Left lung (tissue), 4 donors: ENCODE measurements at regions not wholly inside any gene's neighbourhood (a gene's known extent, or its start where the extent isn't known, plus 50 kb on each side); places are given as distances from the start of the nearest gene placed in this dataset.

ENCODE experiments used
- ATAC-seq: fragments of 200-7000 bp; cut with Tn5 transposase; one replicate; pipeline ENCODE4 v1.9.1; 2020; ENCODE audit warnings: moderate library complexity
- DNase-seq, 4 donors: peaks; one replicate each; pipeline ENCODE4 v3.0.0-alpha.2; 2013 to 2020
- H3K27ac ChIP-seq, 2 donors: fragments of 200-600 bp; sonication (generic) in 1 of 2; one replicate each; pipeline versions ENCODE4 v1.5.0 to v1.8.0; 2020 to 2021
- H3K27me3 ChIP-seq, 2 donors: fragments of 200-600 bp; sonication (generic) in 1 of 2; one replicate each; pipeline versions ENCODE4 v1.5.0 to v1.8.0; 2020 to 2021
- H3K36me3 ChIP-seq, 2 donors: fragments of 200-600 bp; sonication (generic) in 1 of 2; one replicate each; pipeline versions ENCODE4 v1.5.0 to v1.8.0; 2020 to 2021
- H3K4me1 ChIP-seq, 2 donors: fragments of 200-600 bp; one replicate each; pipeline ENCODE4 v1.8.0; 2021
- H3K4me3 ChIP-seq, 2 donors: fragments of 200-600 bp; sonication (generic) in 1 of 2; one replicate each; pipeline versions ENCODE4 v1.5.0 to v1.8.0; 2020 to 2021; ENCODE audit warnings: mild to moderate bottlenecking in 1 of 2
- H3K9me3 ChIP-seq, 2 donors: fragments of 200-600 bp; sonication (generic) in 1 of 2; one replicate each; pipeline versions ENCODE4 v1.5.0 to v1.8.0; 2020 to 2021
- intact Hi-C, 2 donors: fragments of 100-400 bp; cut with DNase I; formaldehyde crosslinking; loops; one replicate each; pipeline versions ENCODE4 v1.11.2 to v1.14.2; 2022
- TF ChIP-seq, protein P1 (sequence below), 2 donors: fragments of 200-600 bp; sonication (generic) in 1 of 2; IDR thresholded peaks; one replicate each; pipeline versions ENCODE4 v1.5.0 to v1.8.0; 2021; ENCODE audit warnings: antibody characterized with exemption in 2 of 2
- donor health status: DM: no; HTN: yes; CAD: no.
- donor health status: DM: no; HTN: no; CAD: no.

DNA sequence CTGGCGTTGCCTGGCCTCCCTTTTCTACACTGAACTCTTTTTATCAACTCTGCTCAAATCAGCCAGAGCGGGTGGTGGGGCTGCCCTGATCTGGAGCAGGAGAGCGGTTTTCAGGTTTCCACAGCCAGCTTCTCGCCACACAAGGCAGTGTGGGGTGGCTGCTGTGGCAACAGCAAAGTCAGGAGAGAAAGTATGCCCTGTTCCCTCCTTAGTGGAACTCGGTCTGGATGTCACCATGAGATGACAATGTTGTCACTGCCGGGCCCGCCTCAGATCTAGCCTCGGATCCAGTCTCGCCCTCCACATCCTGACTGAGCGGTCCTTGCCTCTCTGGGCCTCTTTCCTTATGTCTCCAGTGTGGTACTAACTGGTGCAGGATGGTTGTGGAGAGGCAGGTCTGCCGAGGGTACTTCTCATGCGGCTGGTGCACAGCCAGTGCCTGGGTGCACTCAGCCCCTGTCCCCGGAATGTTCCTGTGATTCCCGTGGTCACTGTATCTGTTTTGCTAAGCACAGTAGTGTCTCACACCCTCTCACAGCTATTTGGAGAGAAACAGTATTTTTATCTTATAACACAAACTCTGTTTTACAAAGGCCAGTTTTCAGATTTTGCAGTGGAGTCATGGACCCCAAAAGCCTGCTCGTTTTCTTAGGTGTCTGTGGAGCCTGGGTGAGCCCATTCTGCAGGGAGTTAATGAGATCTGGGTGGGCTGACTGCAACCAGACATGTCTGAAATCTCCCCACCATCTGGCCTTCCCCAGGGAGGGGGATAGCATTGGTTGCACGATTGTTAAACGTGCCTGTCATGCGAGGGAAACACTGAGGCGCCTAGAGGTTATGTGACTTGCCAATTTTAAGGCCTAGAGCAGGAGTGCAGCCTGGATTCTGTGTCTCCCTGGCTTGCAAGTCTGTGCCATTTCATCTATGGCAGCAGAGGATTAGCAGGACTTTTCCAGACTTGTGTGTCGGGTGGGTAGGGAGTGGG is 261.1 kb upstream of the AGAP1 start:
- ATAC-seq (no peak), DNase-seq (no peak)
- Histone ChIP-seq H3K27me3 (no peaks in the 10 kb centered on the region), H3K4me1 (peaks cover 0 to 8% of the 10 kb centered on the region in 2 donors), H3K4me3 (no peak overlapping the region), H3K36me3 (no peaks in the 10 kb centered on the region), H3K9me3 (no peaks in the 10 kb centered on the region), H3K27ac (no peak overlapping the region)
- intact Hi-C loops, result no loop called here
- TF ChIP-seq, protein P1, sequence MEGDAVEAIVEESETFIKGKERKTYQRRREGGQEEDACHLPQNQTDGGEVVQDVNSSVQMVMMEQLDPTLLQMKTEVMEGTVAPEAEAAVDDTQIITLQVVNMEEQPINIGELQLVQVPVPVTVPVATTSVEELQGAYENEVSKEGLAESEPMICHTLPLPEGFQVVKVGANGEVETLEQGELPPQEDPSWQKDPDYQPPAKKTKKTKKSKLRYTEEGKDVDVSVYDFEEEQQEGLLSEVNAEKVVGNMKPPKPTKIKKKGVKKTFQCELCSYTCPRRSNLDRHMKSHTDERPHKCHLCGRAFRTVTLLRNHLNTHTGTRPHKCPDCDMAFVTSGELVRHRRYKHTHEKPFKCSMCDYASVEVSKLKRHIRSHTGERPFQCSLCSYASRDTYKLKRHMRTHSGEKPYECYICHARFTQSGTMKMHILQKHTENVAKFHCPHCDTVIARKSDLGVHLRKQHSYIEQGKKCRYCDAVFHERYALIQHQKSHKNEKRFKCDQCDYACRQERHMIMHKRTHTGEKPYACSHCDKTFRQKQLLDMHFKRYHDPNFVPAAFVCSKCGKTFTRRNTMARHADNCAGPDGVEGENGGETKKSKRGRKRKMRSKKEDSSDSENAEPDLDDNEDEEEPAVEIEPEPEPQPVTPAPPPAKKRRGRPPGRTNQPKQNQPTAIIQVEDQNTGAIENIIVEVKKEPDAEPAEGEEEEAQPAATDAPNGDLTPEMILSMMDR (IDR thresholded peaks at IDR 0.05), result no peak

DNA sequence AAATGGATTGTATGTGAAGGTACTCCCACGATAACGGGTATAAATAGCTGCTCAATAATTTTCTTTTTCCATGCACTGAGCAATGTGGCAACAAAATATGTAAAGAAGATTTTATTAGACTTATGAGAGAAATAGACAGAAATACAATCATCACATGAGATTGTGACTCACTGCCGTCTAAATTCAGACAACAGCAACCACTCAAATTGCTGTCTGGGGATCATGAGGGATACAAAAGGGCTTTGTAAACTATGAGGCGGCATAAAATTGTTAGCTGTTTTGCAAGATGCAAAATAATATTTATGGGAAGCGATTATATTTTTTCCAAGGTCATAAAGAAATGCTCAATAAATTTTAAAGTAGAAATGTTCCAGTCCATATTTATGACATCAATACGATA is 259.1 kb upstream of the AGAP1 start:
- Histone ChIP-seq H3K4me3 (no peak overlapping the region), H3K9me3 (no peaks in the 10 kb centered on the region), H3K27me3 (no peaks in the 10 kb centered on the region), H3K27ac (no peak overlapping the region), H3K36me3 (no peaks in the 10 kb centered on the region), H3K4me1 (peaks cover 0 to 8% of the 10 kb centered on the region in 2 donors)
- DNase-seq, result no peak
- no peak for ATAC-seq
- TF ChIP-seq, protein P1 (IDR thresholded peaks at IDR 0.05), result no peak
- intact Hi-C loops, result no loop called here

DNA sequence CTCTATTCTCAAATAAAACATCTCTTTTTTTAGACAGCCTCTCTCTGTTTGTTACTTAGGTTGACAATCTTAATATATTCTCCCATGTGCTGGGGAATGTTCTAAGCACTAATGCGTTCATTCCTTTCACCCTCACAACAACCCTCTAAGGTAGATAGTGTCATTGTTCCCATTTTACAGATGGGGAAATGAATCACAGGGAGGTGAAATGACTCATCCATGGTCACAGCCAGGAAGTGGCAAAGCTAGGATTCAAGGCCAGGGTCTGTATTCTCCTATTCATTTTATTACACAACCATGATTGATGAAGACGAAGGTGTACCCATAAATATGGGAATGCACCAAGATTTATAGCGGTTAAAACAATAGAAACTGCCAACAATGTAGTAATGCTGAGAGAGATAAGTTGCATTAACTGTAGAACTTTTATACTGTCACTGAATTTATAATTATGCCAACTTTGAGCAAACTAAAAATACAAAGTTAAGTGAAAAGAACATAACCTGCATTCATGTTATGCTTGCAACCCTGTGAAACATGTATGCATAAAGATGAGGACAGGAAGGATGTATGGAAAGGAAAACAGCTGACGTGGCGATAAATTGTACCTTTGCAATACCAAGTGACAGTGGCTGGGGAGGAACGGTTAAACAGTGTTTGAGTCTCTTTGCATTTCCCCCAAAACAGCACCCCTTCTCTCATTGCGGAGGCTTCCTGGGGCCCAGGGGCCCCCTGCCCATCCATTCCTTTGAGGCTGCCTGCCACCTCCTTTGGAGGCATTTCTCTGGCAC is 257.7 kb upstream of the AGAP1 start:
- ATAC-seq (no peak), DNase-seq (no peak)
- peaks cover 0 to under 1% of the 10 kb centered on the region in 2 donors for H3K4me1 ChIP-seq
- TF ChIP-seq, protein P1 (IDR thresholded peaks at IDR 0.05), result no peak
- H3K9me3 ChIP-seq, result no peaks in the 10 kb centered on the region
- H3K27ac ChIP-seq, result no peak overlapping the region
- no peaks in the 10 kb centered on the region for H3K27me3 ChIP-seq
- H3K36me3 ChIP-seq, result no peaks in the 10 kb centered on the region
- H3K4me3 ChIP-seq, result no peak overlapping the region
- intact Hi-C loops, result no loop called here

DNA sequence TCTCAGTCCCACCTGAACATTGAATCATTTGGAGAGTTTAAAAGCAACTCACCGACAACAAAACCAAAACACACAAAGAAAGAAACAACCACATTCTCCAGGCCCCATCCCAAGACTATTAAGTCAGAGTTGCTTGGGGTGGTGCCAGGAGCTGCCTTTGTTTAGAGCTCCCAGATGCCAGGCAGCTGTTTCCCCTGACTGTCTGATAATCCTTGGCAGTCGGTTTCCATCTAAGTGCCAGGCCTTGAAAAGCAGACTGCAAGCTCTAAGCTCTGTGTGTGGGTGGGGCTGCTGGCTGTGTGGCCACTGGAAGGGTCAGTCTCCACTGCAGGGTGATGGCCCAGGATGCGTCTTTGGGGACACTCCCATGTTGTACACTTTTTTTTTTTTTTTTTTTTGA is 255.3 kb upstream of the AGAP1 start:
- H3K27me3 ChIP-seq, result no peaks in the 10 kb centered on the region
- DNase-seq, result peak in 2 of 4 donors; percentile 77 to 88
- no peak overlapping the region for H3K4me3 ChIP-seq
- peak; percentile 60 for ATAC-seq
- H3K36me3 ChIP-seq, result no peaks in the 10 kb centered on the region
- H3K27ac ChIP-seq, result no peak overlapping the region
- no peaks in the 10 kb centered on the region for H3K4me1 ChIP-seq
- intact Hi-C loops, result no loop called here
- TF ChIP-seq, protein P1 (IDR thresholded peaks at IDR 0.05), result no peak
- no peaks in the 10 kb centered on the region for H3K9me3 ChIP-seq

DNA sequence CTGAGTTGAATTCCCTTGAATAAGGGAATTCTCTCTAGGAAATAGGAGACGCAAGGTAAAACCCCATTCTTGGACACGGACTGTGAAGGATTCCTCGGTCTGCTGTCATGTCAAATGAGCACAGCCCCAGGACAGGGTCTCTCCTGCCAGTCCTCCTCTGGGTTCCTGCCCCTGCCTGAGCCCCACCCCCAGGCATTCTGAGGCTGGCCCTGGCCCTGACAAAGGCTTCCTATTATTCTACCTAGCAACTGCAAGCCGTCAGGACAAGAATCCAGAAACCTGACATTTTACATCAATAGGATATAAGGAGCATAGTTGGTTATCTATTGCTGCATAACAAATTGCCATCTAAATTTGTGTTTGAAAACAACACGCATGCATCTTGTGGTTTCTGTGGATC is 253.3 kb upstream of the AGAP1 start:
- DNase-seq, result no peak
- Histone ChIP-seq H3K4me3 (no peak overlapping the region), H3K9me3 (no peaks in the 10 kb centered on the region), H3K36me3 (no peaks in the 10 kb centered on the region), H3K27ac (no peak overlapping the region), H3K4me1 (no peaks in the 10 kb centered on the region), H3K27me3 (no peaks in the 10 kb centered on the region)
- TF ChIP-seq, protein P1 (IDR thresholded peaks at IDR 0.05), result no peak
- intact Hi-C loops, result no loop called here
- ATAC-seq, result no peak
